ENCODE measurements at regions not wholly inside any gene's neighbourhood (a gene's known extent, or its start where the extent isn't known, plus 50 kb on each side); places are given as distances from the start of the nearest gene placed in this dataset.

- no peak for DNase-seq (ENCODE audit: low read depth in 1 of 2, low spot score in 1 of 2)
- Histone ChIP-seq H3K27ac (replicated peaks) (no peak overlapping the region), H3K4me3 (replicated peaks; ENCODE audit: insufficient read depth, low read length) (no peak overlapping the region), H3K27me3 (ENCODE audit: insufficient read depth, poor library complexity, severe bottlenecking) (no peaks in the 10 kb centered on the region)
- no peak for TF ChIP-seq POLR2AphosphoS5 (IDR thresholded peaks at IDR 0.05; ENCODE audit: low read depth)
- TF ChIP-seq REST (IDR thresholded peaks at IDR 0.05; ENCODE audit: insufficient replicate concordance, low read depth) = no peak
- TF ChIP-seq GABPA (IDR thresholded peaks at IDR 0.05; ENCODE audit: low read depth) = no peak
- TF ChIP-seq SPI1 (IDR thresholded peaks at IDR 0.05; ENCODE audit: borderline replicate concordance, low read depth) = no peak
- TF ChIP-seq CTCF (IDR thresholded peaks at IDR 0.05; ENCODE audit: insufficient read depth, low read length) = no peak
These were observed 66.8 kb upstream of the CTLA4 start for GRCh38 chr2:203800783-203801182.

GRCh38 chr2:203802342-203803052 lies 65.1 kb upstream of the CTLA4 start:
- peak in 1 of 2 experiments; percentile 48 for DNase-seq (ENCODE audit: low read depth in 1 of 2, low spot score in 1 of 2)
- H3K27ac ChIP-seq (replicated peaks) = no peak overlapping the region
- no peaks in the 10 kb centered on the region for H3K27me3 ChIP-seq (ENCODE audit: insufficient read depth, poor library complexity, severe bottlenecking)
- TF ChIP-seq GABPA (IDR thresholded peaks at IDR 0.05; ENCODE audit: low read depth) = no peak
- TF ChIP-seq SPI1 (IDR thresholded peaks at IDR 0.05; ENCODE audit: borderline replicate concordance, low read depth) = no peak
- TF ChIP-seq REST (IDR thresholded peaks at IDR 0.05; ENCODE audit: insufficient replicate concordance, low read depth) = no peak
- no peak for TF ChIP-seq POLR2AphosphoS5 (IDR thresholded peaks at IDR 0.05; ENCODE audit: low read depth)
- TF ChIP-seq CTCF (IDR thresholded peaks at IDR 0.05; ENCODE audit: insufficient read depth, low read length) = no peak
- H3K4me3 ChIP-seq (replicated peaks; ENCODE audit: insufficient read depth, low read length) = no peak overlapping the region

DNA sequence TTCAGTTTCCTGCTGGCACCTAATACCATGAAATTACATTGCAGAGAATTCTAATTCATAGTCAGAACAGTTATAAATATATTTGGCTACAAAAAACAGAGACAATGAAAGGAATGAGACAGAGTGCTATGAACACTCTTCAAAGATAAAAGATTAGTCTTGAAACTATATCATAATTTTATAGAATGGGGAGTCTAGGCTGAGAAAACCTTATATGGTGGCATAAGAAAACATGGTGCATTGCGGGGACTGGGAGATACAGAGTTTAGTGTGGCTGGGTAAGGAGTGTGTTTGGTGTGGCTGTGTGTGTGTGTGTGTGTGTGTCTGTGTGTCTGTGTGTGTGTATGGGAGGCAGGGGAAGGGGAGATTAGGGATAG lies 64.5 kb upstream of the CTLA4 start:
- no peak overlapping the region for H3K27ac ChIP-seq (replicated peaks)
- no peak for DNase-seq (ENCODE audit: low read depth in 1 of 2, low spot score in 1 of 2)
- no peak for TF ChIP-seq SPI1 (IDR thresholded peaks at IDR 0.05; ENCODE audit: borderline replicate concordance, low read depth)
- no peak for TF ChIP-seq REST (IDR thresholded peaks at IDR 0.05; ENCODE audit: insufficient replicate concordance, low read depth)
- TF ChIP-seq CTCF (IDR thresholded peaks at IDR 0.05; ENCODE audit: insufficient read depth, low read length) = no peak
- TF ChIP-seq GABPA (IDR thresholded peaks at IDR 0.05; ENCODE audit: low read depth) = no peak
- TF ChIP-seq POLR2AphosphoS5 (IDR thresholded peaks at IDR 0.05; ENCODE audit: low read depth) = no peak
- H3K27me3 ChIP-seq (ENCODE audit: insufficient read depth, poor library complexity, severe bottlenecking) = no peaks in the 10 kb centered on the region
- no peak overlapping the region for H3K4me3 ChIP-seq (replicated peaks; ENCODE audit: insufficient read depth, low read length)

All from HL-60 (cell line).